AG10803 (cell line): ENCODE measurements at regions not wholly inside any gene's neighbourhood (a gene's known extent, or its start where the extent isn't known, plus 50 kb on each side); places are given as distances from the start of the nearest gene placed in this dataset.

Experiments
- DNase-seq: peaks from one replicate; pipeline ENCODE4 v3.0.0; 2010; ENCODE audit warnings: low read depth
- H3K4me3 ChIP-seq: 2 replicates; pipeline ENCODE4 v1.5.1; 2011; ENCODE audit warnings: mild to moderate bottlenecking, low read length, control low read depth
- TF ChIP-seq, protein P1 (sequence below): conservative IDR thresholded peaks from 2 replicates; pipeline ENCODE4 v1.5.1; 2011; ENCODE audit warnings: mild to moderate bottlenecking, low read length, control low read depth, inconsistent platforms

DNA sequence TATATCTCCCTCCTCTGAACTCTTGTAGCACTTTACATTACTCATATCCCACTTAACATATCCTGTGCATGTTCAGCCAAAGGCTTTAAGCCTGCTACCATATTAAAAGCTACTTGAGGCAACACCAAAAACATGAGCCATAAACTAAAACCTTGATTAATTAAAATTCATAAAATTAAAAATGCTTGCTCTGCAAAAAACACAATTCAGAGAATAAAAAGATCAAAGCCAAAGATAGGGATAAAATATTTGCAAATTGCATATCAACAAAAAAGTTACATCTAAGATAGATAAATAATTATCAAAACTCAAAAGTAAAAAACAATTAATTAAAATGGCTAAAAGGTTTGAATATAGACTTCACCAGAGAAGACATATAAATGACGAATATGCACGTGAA is 495.4 kb upstream of the PIK3C3 start:
- H3K4me3 ChIP-seq, result no peak overlapping the region
- no peak for DNase-seq
- TF ChIP-seq, protein P1, sequence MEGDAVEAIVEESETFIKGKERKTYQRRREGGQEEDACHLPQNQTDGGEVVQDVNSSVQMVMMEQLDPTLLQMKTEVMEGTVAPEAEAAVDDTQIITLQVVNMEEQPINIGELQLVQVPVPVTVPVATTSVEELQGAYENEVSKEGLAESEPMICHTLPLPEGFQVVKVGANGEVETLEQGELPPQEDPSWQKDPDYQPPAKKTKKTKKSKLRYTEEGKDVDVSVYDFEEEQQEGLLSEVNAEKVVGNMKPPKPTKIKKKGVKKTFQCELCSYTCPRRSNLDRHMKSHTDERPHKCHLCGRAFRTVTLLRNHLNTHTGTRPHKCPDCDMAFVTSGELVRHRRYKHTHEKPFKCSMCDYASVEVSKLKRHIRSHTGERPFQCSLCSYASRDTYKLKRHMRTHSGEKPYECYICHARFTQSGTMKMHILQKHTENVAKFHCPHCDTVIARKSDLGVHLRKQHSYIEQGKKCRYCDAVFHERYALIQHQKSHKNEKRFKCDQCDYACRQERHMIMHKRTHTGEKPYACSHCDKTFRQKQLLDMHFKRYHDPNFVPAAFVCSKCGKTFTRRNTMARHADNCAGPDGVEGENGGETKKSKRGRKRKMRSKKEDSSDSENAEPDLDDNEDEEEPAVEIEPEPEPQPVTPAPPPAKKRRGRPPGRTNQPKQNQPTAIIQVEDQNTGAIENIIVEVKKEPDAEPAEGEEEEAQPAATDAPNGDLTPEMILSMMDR, result no peak

DNA sequence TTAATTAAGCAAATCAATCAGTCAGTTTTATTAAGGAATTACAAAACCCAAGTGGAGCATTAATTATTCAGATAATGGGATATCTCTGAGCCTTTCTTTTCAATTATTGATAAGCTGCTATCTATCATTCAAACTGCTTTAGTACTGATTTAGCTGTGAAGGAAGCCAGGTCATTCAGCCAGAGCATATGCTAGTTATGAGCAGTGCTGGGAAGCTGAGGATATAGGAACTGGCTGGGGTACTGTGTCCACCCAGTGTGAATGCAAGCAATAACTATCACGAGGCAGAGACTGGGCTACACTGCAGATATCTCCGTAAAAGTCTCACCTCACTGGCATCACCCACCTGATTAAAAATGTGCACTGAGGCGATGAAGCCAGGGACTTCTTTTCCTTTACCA is 496.7 kb upstream of the PIK3C3 start:
- TF ChIP-seq, protein P1, result no peak
- H3K4me3 ChIP-seq, result no peak overlapping the region
- no peak for DNase-seq

DNA sequence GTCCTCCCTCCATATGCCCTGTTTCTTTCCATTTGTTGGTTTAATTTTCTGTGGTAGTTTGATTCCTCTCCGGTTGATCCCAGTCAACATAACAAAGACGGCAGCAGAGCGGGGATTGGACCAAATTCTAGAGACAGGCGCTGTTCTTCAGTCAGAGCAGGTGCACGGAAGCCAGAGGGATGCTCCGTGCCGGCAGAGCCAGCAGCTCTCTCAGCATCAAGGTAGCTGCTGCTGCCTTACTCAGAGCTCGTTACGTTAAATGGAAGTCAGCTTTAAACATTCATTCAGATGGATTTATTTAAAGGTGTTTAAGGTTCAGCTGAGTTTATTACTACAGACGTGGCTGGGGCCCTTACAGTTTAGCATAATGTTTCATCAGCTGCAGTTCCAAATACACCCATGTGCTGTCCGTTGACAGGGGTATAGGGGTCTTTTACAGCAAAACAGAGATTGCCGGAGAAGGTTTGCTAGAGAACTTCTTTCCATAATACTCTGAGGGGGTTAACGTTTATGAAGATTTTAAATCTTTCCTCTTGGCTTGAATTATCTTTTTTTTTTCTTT is 497.2 kb upstream of the PIK3C3 start:
- H3K4me3 ChIP-seq, result no peak overlapping the region
- TF ChIP-seq, protein P1, result no peak
- DNase-seq, result no peak

DNA sequence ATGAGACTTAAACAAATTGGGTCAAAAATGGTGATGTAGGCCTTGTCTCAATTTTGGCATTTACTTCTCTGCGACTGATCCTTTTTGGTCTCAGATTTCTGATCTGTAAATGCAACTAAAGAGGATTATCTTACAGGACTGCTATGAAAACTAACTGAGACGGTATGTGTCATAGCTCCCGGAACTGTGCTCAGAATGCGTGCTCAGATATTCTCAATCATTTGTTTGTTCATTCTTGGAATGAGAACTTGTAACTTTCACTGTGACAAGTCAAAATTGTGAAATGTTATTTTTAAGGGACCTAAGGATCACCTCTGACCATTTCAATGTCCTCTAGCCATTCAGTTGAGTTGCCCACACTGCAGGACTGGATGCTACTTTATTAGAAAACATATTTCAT is 498.2 kb upstream of the PIK3C3 start:
- DNase-seq, result no peak
- TF ChIP-seq, protein P1, result no peak
- H3K4me3 ChIP-seq, result no peak overlapping the region

DNA sequence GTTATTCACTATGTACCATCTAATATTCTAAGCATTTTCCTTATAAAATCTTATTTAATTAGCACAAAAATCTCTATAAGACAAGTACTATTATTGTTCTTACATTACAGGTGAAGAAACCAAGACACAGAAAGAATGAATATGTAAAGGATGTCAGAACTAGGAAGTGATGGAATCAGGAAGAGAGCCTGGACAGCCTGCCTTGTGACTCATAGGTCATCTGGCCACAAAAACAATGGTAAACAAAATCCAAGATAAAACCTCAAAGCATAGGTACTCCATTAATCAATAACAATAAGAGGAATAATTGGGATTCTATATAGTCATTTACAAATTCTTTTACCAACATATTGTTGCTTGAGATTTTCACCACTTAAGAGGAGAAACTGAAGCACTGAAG is 505.4 kb upstream of the PIK3C3 start:
- TF ChIP-seq, protein P1, result no peak
- no peak for DNase-seq
- no peak overlapping the region for H3K4me3 ChIP-seq

DNA sequence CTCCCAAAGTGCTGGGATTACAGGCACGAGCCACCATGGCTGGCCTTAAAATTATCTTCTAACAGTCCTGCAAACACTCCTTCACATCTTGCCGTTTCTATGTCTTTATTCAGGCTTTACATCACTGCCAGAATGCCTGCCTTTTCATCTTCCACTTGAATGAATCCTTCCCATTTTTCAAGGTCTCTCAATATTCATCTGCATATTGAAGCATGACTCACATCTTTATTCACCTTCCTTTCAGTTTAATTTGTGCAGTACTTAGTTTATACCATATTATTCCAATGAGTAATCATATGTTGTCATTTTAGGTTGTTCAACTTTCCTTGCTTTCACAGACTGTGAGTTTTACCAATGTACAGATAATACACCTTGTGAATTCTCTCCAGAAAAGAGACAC is 510.1 kb upstream of the PIK3C3 start:
- no peak for DNase-seq
- no peak overlapping the region for H3K4me3 ChIP-seq
- TF ChIP-seq, protein P1, result no peak

DNA sequence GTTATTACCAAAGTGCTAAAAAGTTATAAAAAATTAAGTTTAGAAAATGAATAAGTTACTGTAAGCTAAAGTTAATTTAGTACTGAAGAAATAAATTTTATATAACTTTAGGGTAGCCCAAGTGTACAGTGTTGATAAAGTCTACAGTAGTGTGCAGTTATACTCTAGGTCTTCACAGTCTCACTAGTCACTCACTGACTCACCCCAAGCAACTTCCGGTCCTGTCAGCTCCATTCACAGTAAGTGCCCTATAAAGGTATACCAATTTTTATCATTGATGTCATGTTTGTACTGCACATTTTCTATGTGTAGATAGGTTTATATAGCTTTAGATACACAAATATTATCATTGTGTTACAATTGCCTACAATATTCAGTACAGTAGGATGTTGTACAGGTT is 518.3 kb upstream of the PIK3C3 start:
- DNase-seq, result no peak
- TF ChIP-seq, protein P1, result no peak
- no peak overlapping the region for H3K4me3 ChIP-seq
